Astrocyte (in vitro differentiated cells and primary cell): ENCODE measurements at regions not wholly inside any gene's neighbourhood (a gene's known extent, or its start where the extent isn't known, plus 50 kb on each side); places are given as distances from the start of the nearest gene placed in this dataset.

Experiments
- DNase-seq: peaks from one replicate; pipeline ENCODE4 v3.0.0-alpha.2; 2010; ENCODE audit warnings: low read depth
- FAIRE-seq: peaks from 2 replicates; lab custom pipeline; 2011; peaks lifted over from hg19 to GRCh38; lab: Jason Lieb, UNC
- H2AFZ ChIP-seq: 2 replicates; pipeline ENCODE4 v1.6.0; 2012; ENCODE audit warnings: low read depth, low read length, inconsistent platforms
- H3K27ac ChIP-seq: 2 replicates; pipeline ENCODE4 v1.5.1; 2011; ENCODE audit warnings: low read depth, low read length, inconsistent platforms
- H3K27me3 ChIP-seq: 2 replicates; pipeline ENCODE4 v1.6.0; 2011; ENCODE audit warnings: low read length, inconsistent platforms; ENCODE audit not compliant: insufficient read depth
- H3K36me3 ChIP-seq: 2 replicates; pipeline ENCODE4 v1.5.1; 2011; ENCODE audit warnings: low read length, inconsistent platforms; ENCODE audit not compliant: insufficient read depth
- H3K4me1 ChIP-seq: 2 replicates; pipeline ENCODE4 v1.5.1; 2011; ENCODE audit warnings: low read length, inconsistent platforms; ENCODE audit not compliant: insufficient read depth
- H3K4me2 ChIP-seq: 2 replicates; pipeline ENCODE4 v1.6.0; 2012; ENCODE audit warnings: low read length, inconsistent platforms
- H3K4me3 ChIP-seq: 2 replicates; pipeline ENCODE4 v1.5.1; 2011; ENCODE audit warnings: low read depth, mild to moderate bottlenecking, low read length, inconsistent platforms; ENCODE audit not compliant: insufficient read depth
- H3K79me2 ChIP-seq: 2 replicates; pipeline ENCODE4 v1.6.0; 2012; ENCODE audit warnings: mild to moderate bottlenecking, low read length, inconsistent platforms; ENCODE audit not compliant: insufficient read depth
- H3K9ac ChIP-seq: 2 replicates; pipeline ENCODE4 v1.6.0; 2012; ENCODE audit warnings: mild to moderate bottlenecking, low read length, inconsistent platforms
- H3K9me3 ChIP-seq: 2 replicates; pipeline ENCODE4 v1.5.1; 2012; ENCODE audit warnings: low read depth, mild to moderate bottlenecking, low read length, inconsistent platforms; ENCODE audit not compliant: insufficient read depth
- H4K20me1 ChIP-seq: 2 replicates; pipeline ENCODE4 v1.6.0; 2012; ENCODE audit warnings: low read length, inconsistent platforms; ENCODE audit not compliant: insufficient read depth
- H3K27ac Mint-ChIP-seq: one replicate; pipeline ENCODE4 v1.8.0; 2021; ENCODE audit warnings: mild to moderate bottlenecking, mixed read lengths; ENCODE audit not compliant: unreplicated experiment
- H3K27me3 Mint-ChIP-seq: one replicate; pipeline ENCODE4 v1.8.0; 2021; ENCODE audit warnings: low read depth, mixed read lengths; ENCODE audit not compliant: unreplicated experiment
- H3K36me3 Mint-ChIP-seq: one replicate; pipeline ENCODE4 v1.8.0; 2021; ENCODE audit warnings: low read depth, mixed read lengths; ENCODE audit not compliant: unreplicated experiment
- H3K4me1 Mint-ChIP-seq: one replicate; pipeline ENCODE4 v1.8.0; 2021; ENCODE audit warnings: low read depth, mixed read lengths; ENCODE audit not compliant: unreplicated experiment
- H3K4me3 Mint-ChIP-seq: one replicate; pipeline ENCODE4 v1.8.0; 2021; ENCODE audit warnings: mild to moderate bottlenecking, moderate library complexity, mixed read lengths; ENCODE audit not compliant: unreplicated experiment
- H3K9me3 Mint-ChIP-seq: one replicate; pipeline ENCODE4 v1.8.0; 2021; ENCODE audit warnings: mild to moderate bottlenecking, mixed read lengths; ENCODE audit not compliant: unreplicated experiment
- CTCF ChIP-seq: IDR thresholded peaks from 2 replicates; pipeline ENCODE4 v1.5.1; 2011; ENCODE audit warnings: low read depth, mild to moderate bottlenecking, inconsistent platforms, low read length, moderate library complexity; ENCODE audit not compliant: insufficient read depth
- EZH2 ChIP-seq: IDR thresholded peaks from 2 replicates; pipeline ENCODE4 v1.6.1; 2012; ENCODE audit warnings: mild to moderate bottlenecking, low read length, inconsistent platforms; ENCODE audit not compliant: insufficient read depth

DNA sequence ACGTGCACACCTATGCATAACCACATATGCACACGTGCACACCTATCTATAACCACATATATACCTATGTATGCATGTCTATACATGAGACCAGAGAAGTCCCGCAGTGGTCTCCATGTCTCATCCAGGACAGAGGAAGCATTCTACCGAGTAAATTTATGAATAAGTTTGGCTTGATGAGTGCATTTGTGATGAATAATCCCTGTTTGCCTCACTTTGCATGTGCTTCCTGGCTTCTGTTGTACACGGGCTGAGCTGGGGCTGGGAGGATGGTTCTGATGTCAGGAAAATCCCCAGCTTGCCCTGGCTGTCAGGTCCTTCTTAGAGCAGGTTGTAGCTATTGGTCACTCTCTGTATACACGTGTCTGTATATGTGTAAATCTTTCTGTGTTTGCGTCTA lies 157.6 kb upstream of the RPS6KA2 start:
- no peak for FAIRE-seq

GRCh38 chr6:166782520-166782919 lies 155.5 kb upstream of the RPS6KA2 start:
- no peak for TF ChIP-seq EZH2
- no peak for TF ChIP-seq CTCF
- Histone ChIP-seq H3K9ac (no peak overlapping the region), H3K4me2 (no peak overlapping the region), H3K36me3 (no peaks in the 10 kb centered on the region), H3K4me1 (no peaks in the 10 kb centered on the region), H3K9me3 (no peaks in the 10 kb centered on the region), H3K79me2 (no peaks in the 10 kb centered on the region), H4K20me1 (no peaks in the 10 kb centered on the region), H3K27me3 (peaks cover 2% of the 10 kb centered on the region), H3K4me3 (no peak overlapping the region), H2AFZ (no peak overlapping the region), H3K27ac (no peak overlapping the region)
- FAIRE-seq (no peak), DNase-seq (no peak)
- Mint-ChIP-seq H3K36me3 (no peaks in the 10 kb centered on the region), H3K27me3 (peaks cover 4% of the 10 kb centered on the region), H3K27ac (peak overlapping the region; percentile 34), H3K4me1 (peaks cover 2% of the 10 kb centered on the region), H3K4me3 (no peak overlapping the region), H3K9me3 (no peaks in the 10 kb centered on the region)

More for the DNA sequence above, 157.6 kb upstream of the RPS6KA2 start:
- Mint-ChIP-seq H3K4me3 (no peak overlapping the region), H3K27ac (no peak overlapping the region), H3K27me3 (peaks cover 4% of the 10 kb centered on the region), H3K9me3 (no peaks in the 10 kb centered on the region), H3K36me3 (no peaks in the 10 kb centered on the region), H3K4me1 (peaks cover 2% of the 10 kb centered on the region)
- H4K20me1 ChIP-seq: no peaks in the 10 kb centered on the region
- DNase-seq: no peak
- H3K27me3 ChIP-seq: no peaks in the 10 kb centered on the region
- no peak overlapping the region for H3K4me3 ChIP-seq
- no peak overlapping the region for H3K9ac ChIP-seq
- no peaks in the 10 kb centered on the region for H3K4me1 ChIP-seq
- no peak for TF ChIP-seq CTCF
- no peak for TF ChIP-seq EZH2
- no peaks in the 10 kb centered on the region for H3K9me3 ChIP-seq
- H3K4me2 ChIP-seq: no peak overlapping the region
- no peak overlapping the region for H2AFZ ChIP-seq
- H3K36me3 ChIP-seq: no peaks in the 10 kb centered on the region
- no peak overlapping the region for H3K27ac ChIP-seq
- no peaks in the 10 kb centered on the region for H3K79me2 ChIP-seq

GRCh38 chr6:166781331-166781730 lies 154.3 kb upstream of the RPS6KA2 start:
- Mint-ChIP-seq H3K9me3 (no peaks in the 10 kb centered on the region), H3K4me1 (peaks cover 2% of the 10 kb centered on the region), H3K27ac (no peak overlapping the region), H3K36me3 (no peaks in the 10 kb centered on the region), H3K27me3 (peaks cover 10% of the 10 kb centered on the region), H3K4me3 (no peak overlapping the region)
- Histone ChIP-seq H2AFZ (no peak overlapping the region), H3K4me2 (no peak overlapping the region), H3K4me3 (no peak overlapping the region), H3K9ac (no peak overlapping the region), H3K79me2 (no peaks in the 10 kb centered on the region), H3K4me1 (no peaks in the 10 kb centered on the region), H4K20me1 (no peaks in the 10 kb centered on the region), H3K27me3 (peaks cover 2% of the 10 kb centered on the region), H3K9me3 (no peaks in the 10 kb centered on the region), H3K36me3 (no peaks in the 10 kb centered on the region), H3K27ac (no peak overlapping the region)
- DNase-seq (no peak), FAIRE-seq (no peak)
- TF ChIP-seq CTCF: no peak
- TF ChIP-seq EZH2: no peak
